GM21390 (cell line): ENCODE measurements at regions not wholly inside any gene's neighbourhood (a gene's known extent, or its start where the extent isn't known, plus 50 kb on each side); places are given as distances from the start of the nearest gene placed in this dataset.

ENCODE experiments used
- ATAC-seq: cut with Tn5 transposase; IDR thresholded peaks from one replicate; pipeline ENCODE4 v1.9.1; 2021; ENCODE audit not compliant: unreplicated experiment

- ATAC-seq, result peak; percentile 96
Observed at GRCh38 chr3:189041482-189042090, 130.2 kb upstream of the TPRG1 start.

GRCh38 chr3:189042832-189043231, 128.9 kb upstream of the TPRG1 start:
- no peak for ATAC-seq

- no peak for ATAC-seq
Observed at GRCh38 chr3:189049458-189050236, 122.1 kb upstream of the TPRG1 start.

GRCh38 chr3:189053322-189053721, 118.4 kb upstream of the TPRG1 start:
- ATAC-seq, result no peak

GRCh38 chr3:189056646-189057335, 115.0 kb upstream of the TPRG1 start:
- no peak for ATAC-seq

- ATAC-seq, result no peak
Observed at GRCh38 chr3:189057369-189057768, 114.4 kb upstream of the TPRG1 start.

GRCh38 chr3:189058071-189058470, 113.7 kb upstream of the TPRG1 start:
- ATAC-seq, result no peak

- no peak for ATAC-seq
Observed at GRCh38 chr3:189070965-189071364, 100.8 kb upstream of the TPRG1 start.

- ATAC-seq, result peak; percentile 64
Observed at GRCh38 chr3:189071446-189071845, 100.3 kb upstream of the TPRG1 start.

- ATAC-seq, result no peak
Observed at GRCh38 chr3:189076449-189076848, 95.3 kb upstream of the TPRG1 start.

- no peak for ATAC-seq
Observed at GRCh38 chr3:189080745-189081144, 91.0 kb upstream of the TPRG1 start.

- no peak for ATAC-seq
Observed at GRCh38 chr3:189082666-189083427, 88.9 kb upstream of the TPRG1 start.

GRCh38 chr3:189084620-189085019, 87.2 kb upstream of the TPRG1 start:
- ATAC-seq, result no peak

GRCh38 chr3:189092547-189092946, 79.2 kb upstream of the TPRG1 start:
- ATAC-seq, result no peak

GRCh38 chr3:189094539-189094938, 77.2 kb upstream of the TPRG1 start:
- ATAC-seq, result no peak

GRCh38 chr3:189096092-189096491, 75.7 kb upstream of the TPRG1 start:
- no peak for ATAC-seq

GRCh38 chr3:189099031-189099471, 72.7 kb upstream of the TPRG1 start:
- ATAC-seq, result no peak

- no peak for ATAC-seq
Observed at GRCh38 chr3:189099505-189100290, 72.1 kb upstream of the TPRG1 start.

- no peak for ATAC-seq
Observed at GRCh38 chr3:189100866-189101265, 70.9 kb upstream of the TPRG1 start.

- no peak for ATAC-seq
Observed at GRCh38 chr3:189101594-189101993, 70.2 kb upstream of the TPRG1 start.
